SK-N-MC (cell line): ENCODE measurements at regions not wholly inside any gene's neighbourhood (a gene's known extent, or its start where the extent isn't known, plus 50 kb on each side); places are given as distances from the start of the nearest gene placed in this dataset.

Source experiments
- EZH2 ChIP-seq: fragments of 200-600 bp; sonication (generic); IDR thresholded peaks from one replicate; pipeline ENCODE4 v1.6.1; 2017; ENCODE audit warnings: antibody characterized with exemption
- FOXP2 ChIP-seq: optimal IDR thresholded peaks from 2 replicates; pipeline ENCODE3; 2011; ENCODE audit warnings: mild to moderate bottlenecking, moderate library complexity; ENCODE audit not compliant: insufficient read depth; ENCODE audit errors: extremely low read length, control extremely low read depth
- POLR2AphosphoS5 ChIP-seq: IDR thresholded peaks from 2 replicates; pipeline ENCODE4 v1.6.1; 2012; ENCODE audit warnings: mild to moderate bottlenecking, low read depth, low read length, borderline replicate concordance

GRCh38 chr1:209222826-209223225 lies 360.7 kb upstream of the CAMK1G start:
- no peak for TF ChIP-seq EZH2
- no peak for TF ChIP-seq POLR2AphosphoS5
- no peak for TF ChIP-seq FOXP2
